Trophoblast cell (in vitro differentiated cells and primary cell): ENCODE measurements at regions not wholly inside any gene's neighbourhood (a gene's known extent, or its start where the extent isn't known, plus 50 kb on each side); places are given as distances from the start of the nearest gene placed in this dataset.

Experiments used
- DNase-seq, 2 donors: peaks; one replicate each; pipeline ENCODE4 v3.0.0-alpha.2; 2016
- H2AFZ ChIP-seq: 2 replicates; pipeline ENCODE4 v1.6.1; 2013; ENCODE audit warnings: low read length, moderate library complexity, mild to moderate bottlenecking; ENCODE audit not compliant: insufficient read depth, poor library complexity
- H2AK5ac ChIP-seq: 2 replicates; pipeline ENCODE4 v1.6.1; 2013; ENCODE audit warnings: mild to moderate bottlenecking, low read length
- H2BK120ac ChIP-seq: 2 replicates; pipeline ENCODE4 v1.6.1; 2013; ENCODE audit warnings: low read length, mild to moderate bottlenecking, moderate library complexity; ENCODE audit not compliant: insufficient read depth, poor library complexity
- H2BK12ac ChIP-seq: 2 replicates; pipeline ENCODE4 v1.6.1; 2013; ENCODE audit warnings: mild to moderate bottlenecking, low read length, moderate library complexity
- H2BK5ac ChIP-seq: 2 replicates; pipeline ENCODE4 v1.6.1; 2013; ENCODE audit warnings: low read length, low read depth, moderate library complexity, mild to moderate bottlenecking; ENCODE audit not compliant: poor library complexity
- H3K14ac ChIP-seq: 2 replicates; pipeline ENCODE4 v1.6.1; 2013; ENCODE audit warnings: mild to moderate bottlenecking, low read length
- H3K18ac ChIP-seq: 2 replicates; pipeline ENCODE4 v1.6.1; 2013; ENCODE audit warnings: mild to moderate bottlenecking, low read length
- H3K23ac ChIP-seq: 2 replicates; pipeline ENCODE4 v1.6.1; 2013; ENCODE audit warnings: low read length
- H3K27ac ChIP-seq: 2 replicates; pipeline ENCODE4 v1.5.1; 2013; ENCODE audit warnings: low read depth, mild to moderate bottlenecking, inconsistent platforms, low read length, moderate library complexity
- H3K27me3 ChIP-seq: 2 replicates; pipeline ENCODE4 v1.6.1; 2013; ENCODE audit warnings: inconsistent platforms, mild to moderate bottlenecking, low read length, moderate library complexity; ENCODE audit not compliant: insufficient read depth
- H3K36me3 ChIP-seq, 2 experiments: 1 replicate in 1 of 2; 2 replicates in 1 of 2; pipeline ENCODE4 v1.6.1; 2013; ENCODE audit warnings: low read length in 2 of 2, mild to moderate bottlenecking in 2 of 2, moderate library complexity in 1 of 2; ENCODE audit not compliant: insufficient read depth in 2 of 2, control insufficient read depth in 1 of 2
- H3K4ac ChIP-seq: 2 replicates; pipeline ENCODE4 v1.6.1; 2013; ENCODE audit warnings: low read depth, mild to moderate bottlenecking, low read length, moderate library complexity
- H3K4me1 ChIP-seq, 2 experiments: 1 replicate in 1 of 2; 2 replicates in 1 of 2; pipeline ENCODE4 v1.6.1; 2013; ENCODE audit warnings: low read length in 2 of 2, mild to moderate bottlenecking in 2 of 2, moderate library complexity in 1 of 2; ENCODE audit not compliant: insufficient read depth in 2 of 2, control insufficient read depth in 1 of 2
- H3K4me2 ChIP-seq: 2 replicates; pipeline ENCODE4 v1.6.1; 2013; ENCODE audit warnings: inconsistent platforms, mild to moderate bottlenecking, low read length, moderate library complexity
- H3K4me3 ChIP-seq: 2 replicates; pipeline ENCODE4 v1.5.1; 2013; ENCODE audit warnings: mild to moderate bottlenecking, low read depth, low read length, inconsistent platforms
- H3K79me1 ChIP-seq: one replicate; pipeline ENCODE4 v1.6.1; 2013; ENCODE audit warnings: low read length
- H3K79me2 ChIP-seq: 2 replicates; pipeline ENCODE4 v1.6.1; 2013; ENCODE audit warnings: low read length, mild to moderate bottlenecking; ENCODE audit not compliant: control insufficient read depth, insufficient read depth, poor library complexity
- H3K9ac ChIP-seq: 2 replicates; pipeline ENCODE4 v1.6.1; 2013; ENCODE audit warnings: mild to moderate bottlenecking, low read length
- H3K9me3 ChIP-seq: 2 replicates; pipeline ENCODE4 v1.6.1; 2013; ENCODE audit warnings: low read depth, mild to moderate bottlenecking, control low read depth, inconsistent platforms, low read length; ENCODE audit not compliant: insufficient read depth
- H4K12ac ChIP-seq: 2 replicates; pipeline ENCODE4 v1.6.1; 2013; ENCODE audit warnings: low read depth, mild to moderate bottlenecking, low read length, moderate library complexity
- H4K8ac ChIP-seq: 2 replicates; pipeline ENCODE4 v1.6.1; 2013; ENCODE audit warnings: low read depth, mild to moderate bottlenecking, low read length, moderate library complexity
- H4K91ac ChIP-seq: one replicate; pipeline ENCODE4 v1.6.1; 2013; ENCODE audit warnings: low read depth, mild to moderate bottlenecking, low read length, moderate library complexity
- WGBS: extraction: QIAGEN DNeasy Blood & Tissue Kit; methylation state at CpG from one replicate; pipeline ENCODE4 v1.1.7; 2013; ENCODE audit warnings: missing lambda C conversion rate; ENCODE audit not compliant: insufficient read length, insufficient coverage; ENCODE audit errors: extremely low coverage; 5-methylcytosine and 5-hydroxymethylcytosine counted together

DNA sequence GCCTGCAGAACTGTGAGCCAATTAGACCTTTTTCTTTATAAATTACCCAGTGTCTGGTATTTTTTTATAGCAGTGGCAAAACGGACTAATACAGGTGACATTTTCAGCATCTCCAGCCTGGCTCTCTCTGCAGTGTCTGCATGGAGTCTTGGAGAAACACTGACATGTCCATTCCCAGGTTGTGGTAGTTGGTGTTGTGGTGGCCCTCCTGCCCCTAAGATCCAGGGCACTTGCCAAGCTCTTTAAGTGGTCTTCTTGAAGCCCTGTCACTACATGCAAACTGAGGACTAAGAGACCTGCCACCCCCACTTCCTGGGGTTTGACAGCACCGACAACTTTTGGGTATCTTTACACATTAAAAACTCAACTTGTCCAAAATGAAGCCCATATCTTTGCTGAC, 419.4 kb downstream of the NPHP4 start:
- Histone ChIP-seq H4K91ac (no peak overlapping the region), H3K9me3 (peaks cover 2% of the 10 kb centered on the region), H3K36me3 (no peaks in the 10 kb centered on the region), H3K14ac (no peak overlapping the region), H3K27me3 (no peaks in the 10 kb centered on the region), H2BK12ac (no peak overlapping the region), H2BK5ac (no peak overlapping the region), H4K8ac (no peak overlapping the region), H3K4me1 (no peaks in the 10 kb centered on the region), H2AFZ (no peak overlapping the region), H3K27ac (no peak overlapping the region), H3K4me2 (no peak overlapping the region), H3K23ac (no peak overlapping the region), H4K12ac (no peak overlapping the region), H3K4ac (no peak overlapping the region), H3K79me1 (no peaks in the 10 kb centered on the region), H2BK120ac (no peak overlapping the region), H3K18ac (no peak overlapping the region), H3K79me2 (no peaks in the 10 kb centered on the region), H2AK5ac (no peak overlapping the region), H3K4me3 (no peak overlapping the region), H3K9ac (no peak overlapping the region)
- WGBS, result no CpG with 5 or more reads among the region's 2 CpGs
- DNase-seq, result no peak

DNA sequence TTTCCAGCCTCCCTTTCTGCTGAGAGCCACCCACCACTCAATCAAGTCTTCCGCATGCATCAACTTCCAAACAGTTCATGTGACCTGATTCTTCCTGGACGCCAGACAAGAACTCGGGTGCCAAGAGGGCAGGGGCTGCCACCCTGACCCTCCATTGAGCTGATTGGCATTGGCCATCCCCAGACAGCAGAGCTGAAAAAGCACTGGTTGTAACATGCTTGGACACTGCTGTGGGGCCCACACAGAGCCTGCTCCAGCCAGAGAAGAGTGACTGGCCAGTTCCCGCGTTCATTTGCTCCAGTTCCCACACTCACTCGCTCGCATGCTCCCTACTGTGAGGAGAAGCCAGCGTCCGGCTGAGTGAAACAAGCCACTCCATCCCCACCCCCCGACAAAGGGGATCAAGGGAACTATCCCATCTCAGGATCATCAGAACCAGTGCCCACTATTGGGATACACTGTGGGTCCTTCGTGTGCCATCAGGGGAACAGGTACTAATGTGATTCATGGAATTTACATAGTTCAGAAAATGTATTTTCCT, 420.3 kb downstream of the NPHP4 start:
- no peak overlapping the region for H4K12ac ChIP-seq
- no peak overlapping the region for H3K23ac ChIP-seq
- WGBS, result no CpG with 5 or more reads among the region's 11 CpGs

DNA sequence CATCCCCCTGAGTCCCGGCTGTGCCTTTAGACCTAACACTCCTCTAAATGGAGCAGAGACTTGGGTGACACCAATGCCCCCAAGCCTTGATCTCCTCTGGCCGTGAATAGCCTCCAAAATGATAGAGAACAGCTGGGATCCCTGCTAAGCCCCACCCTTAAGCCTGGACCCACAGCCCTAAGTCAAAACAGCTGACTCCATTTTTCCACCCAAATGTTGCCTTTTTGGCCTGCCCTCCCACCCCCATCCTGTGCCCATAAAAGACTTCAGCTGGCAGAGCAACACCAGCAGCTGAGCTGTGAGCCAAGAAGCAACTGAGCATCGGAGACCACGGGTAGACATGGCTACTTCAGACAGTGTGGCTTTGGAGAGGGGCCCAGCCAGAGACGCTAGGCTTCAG, 420.8 kb downstream of the NPHP4 start:
- no peak for DNase-seq
- Histone ChIP-seq H3K23ac (no peak overlapping the region), H3K36me3 (no peaks in the 10 kb centered on the region), H2BK5ac (no peak overlapping the region), H3K14ac (no peak overlapping the region), H3K27me3 (no peaks in the 10 kb centered on the region), H3K27ac (no peak overlapping the region), H2BK12ac (no peak overlapping the region), H3K79me1 (no peaks in the 10 kb centered on the region), H2AFZ (no peak overlapping the region), H4K12ac (no peak overlapping the region), H2AK5ac (no peak overlapping the region), H3K4me2 (no peak overlapping the region), H4K91ac (no peak overlapping the region), H3K4ac (no peak overlapping the region), H3K9me3 (peaks cover 6% of the 10 kb centered on the region), H3K9ac (no peak overlapping the region), H2BK120ac (no peak overlapping the region), H3K18ac (no peak overlapping the region), H3K4me3 (no peak overlapping the region), H3K4me1 (no peaks in the 10 kb centered on the region), H3K79me2 (no peaks in the 10 kb centered on the region), H4K8ac (no peak overlapping the region)
- no CpG with 5 or more reads among the region's 5 CpGs for WGBS

More for the DNA sequence above, 420.3 kb downstream of the NPHP4 start:
- no peaks in the 10 kb centered on the region for H3K4me1 ChIP-seq
- H2AFZ ChIP-seq, result no peak overlapping the region
- no peaks in the 10 kb centered on the region for H3K79me2 ChIP-seq
- H2BK120ac ChIP-seq, result no peak overlapping the region
- H3K18ac ChIP-seq, result no peak overlapping the region
- no peak overlapping the region for H3K4me2 ChIP-seq
- no peaks in the 10 kb centered on the region for H3K27me3 ChIP-seq
- no peak overlapping the region for H4K8ac ChIP-seq
- H4K91ac ChIP-seq, result no peak overlapping the region
- no peak overlapping the region for H3K9ac ChIP-seq
- no peaks in the 10 kb centered on the region for H3K79me1 ChIP-seq
- H2AK5ac ChIP-seq, result no peak overlapping the region
- no peak for DNase-seq
- no peaks in the 10 kb centered on the region for H3K36me3 ChIP-seq
- no peak overlapping the region for H3K27ac ChIP-seq
- no peak overlapping the region for H3K4ac ChIP-seq
- no peak overlapping the region for H3K14ac ChIP-seq
- H3K9me3 ChIP-seq, result peaks cover 6% of the 10 kb centered on the region
- H2BK5ac ChIP-seq, result no peak overlapping the region
- H2BK12ac ChIP-seq, result no peak overlapping the region
- no peak overlapping the region for H3K4me3 ChIP-seq

DNA sequence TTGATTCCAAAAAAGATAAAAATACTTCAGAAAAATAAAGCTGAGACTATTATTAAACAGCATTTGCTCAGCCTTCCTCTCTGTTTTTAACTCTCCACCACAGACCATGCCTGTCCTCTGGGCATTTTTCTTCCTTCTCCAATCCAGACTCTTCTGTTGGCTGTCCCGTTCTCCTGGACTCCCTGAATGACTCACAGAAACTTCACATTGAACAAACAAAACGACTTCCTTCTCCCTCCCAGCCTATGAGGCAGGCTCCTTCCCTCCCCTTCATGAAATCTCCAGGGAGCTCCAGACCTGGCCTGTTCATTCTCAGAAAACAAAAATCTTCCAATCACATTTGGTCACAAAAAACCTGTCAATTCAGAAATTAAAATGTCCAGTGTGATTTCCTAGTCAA, 421.3 kb downstream of the NPHP4 start:
- no CpG with 5 or more reads among the region's 2 CpGs for WGBS
- H3K36me3 ChIP-seq, result no peaks in the 10 kb centered on the region
- H2AFZ ChIP-seq, result no peak overlapping the region
- H3K27me3 ChIP-seq, result no peaks in the 10 kb centered on the region
- no peak overlapping the region for H2AK5ac ChIP-seq
- no peak overlapping the region for H4K91ac ChIP-seq
- H4K8ac ChIP-seq, result no peak overlapping the region
- DNase-seq, result no peak
- H3K4me1 ChIP-seq, result no peaks in the 10 kb centered on the region
- no peaks in the 10 kb centered on the region for H3K79me2 ChIP-seq
- no peak overlapping the region for H3K18ac ChIP-seq
- no peak overlapping the region for H3K27ac ChIP-seq
- H2BK12ac ChIP-seq, result no peak overlapping the region
- H2BK120ac ChIP-seq, result no peak overlapping the region
- no peak overlapping the region for H4K12ac ChIP-seq
- no peak overlapping the region for H3K9ac ChIP-seq
- no peak overlapping the region for H2BK5ac ChIP-seq
- peaks cover 6% of the 10 kb centered on the region for H3K9me3 ChIP-seq
- H3K23ac ChIP-seq, result no peak overlapping the region
- no peak overlapping the region for H3K4ac ChIP-seq
- no peak overlapping the region for H3K4me2 ChIP-seq
- H3K14ac ChIP-seq, result no peak overlapping the region
- H3K4me3 ChIP-seq, result no peak overlapping the region
- H3K79me1 ChIP-seq, result no peaks in the 10 kb centered on the region
